A673 (cell line): ENCODE measurements at regions not wholly inside any gene's neighbourhood (a gene's known extent, or its start where the extent isn't known, plus 50 kb on each side); places are given as distances from the start of the nearest gene placed in this dataset.

ENCODE experiments used
- BruUV-seq: library from RNA; stranded (reverse); fragments of 400-500 nt; replicated peaks from 2 replicates; lab custom pipeline; 2021; lab: Mats Ljungman, UMichigan
- CTCF ChIA-PET: fragments of 300-600 bp; sonication (Branson Sonifier 250); formaldehyde crosslinking; loops from one replicate; lab custom pipeline; 2022; ENCODE audit warnings: antibody characterized with exemption; lab: Charles Lee
- POLR2A ChIA-PET: fragments of 300-600 bp; sonication (Branson Sonifier 250); formaldehyde crosslinking; loops from one replicate; lab custom pipeline; 2022; ENCODE audit warnings: antibody characterized with exemption; ENCODE audit not compliant: low non-redundant PET; lab: Charles Lee
- DNase-seq: peaks from one replicate; pipeline ENCODE4 v3.0.0-alpha.2; 2015; ENCODE audit warnings: low spot score
- H3K27ac ChIP-seq: fragments of 200-600 bp; sonication (generic); 2 replicates; pipeline ENCODE4 v1.5.1; 2016; ENCODE audit warnings: mixed run types, low read depth, mild to moderate bottlenecking, mixed read lengths, antibody characterized with exemption, low read length; ENCODE audit not compliant: poor library complexity, severe bottlenecking
- H3K27me3 ChIP-seq: fragments of 200-600 bp; sonication (generic); replicated peaks from 2 replicates; pipeline ENCODE4 v1.6.1; 2017; ENCODE audit warnings: mixed run types, low read depth, mild to moderate bottlenecking, mixed read lengths, antibody characterized with exemption, low read length; ENCODE audit not compliant: insufficient read depth, poor library complexity
- H3K36me3 ChIP-seq: fragments of 200-600 bp; sonication (generic); 2 replicates; pipeline ENCODE4 v1.6.1; 2016; ENCODE audit warnings: mixed run types, mild to moderate bottlenecking, mixed read lengths, antibody characterized with exemption, low read length; ENCODE audit not compliant: insufficient read depth, poor library complexity, severe bottlenecking
- H3K4me1 ChIP-seq: fragments of 200-600 bp; sonication (generic); 2 replicates; pipeline ENCODE4 v1.6.1; 2017; ENCODE audit warnings: mixed run types, mild to moderate bottlenecking, mixed read lengths, antibody characterized with exemption, low read length; ENCODE audit not compliant: insufficient read depth, poor library complexity, severe bottlenecking
- H3K4me3 ChIP-seq: fragments of 200-600 bp; sonication (generic); 2 replicates; pipeline ENCODE4 v1.5.1; 2016; ENCODE audit warnings: low read depth, mixed run types, mild to moderate bottlenecking, mixed read lengths, low read length; ENCODE audit not compliant: poor library complexity, severe bottlenecking
- H3K9me3 ChIP-seq: fragments of 200-600 bp; sonication (generic); 2 replicates; pipeline ENCODE4 v1.6.1; 2016; ENCODE audit warnings: mixed run types, low read depth, mild to moderate bottlenecking, mixed read lengths, antibody characterized with exemption, low read length; ENCODE audit not compliant: poor library complexity, severe bottlenecking
- CTCF ChIP-seq: fragments of 300-800, 200-600 bp; sonication (generic); conservative IDR thresholded peaks from 2 replicates; pipeline ENCODE4 v1.5.1; 2017; ENCODE audit warnings: low read depth, mild to moderate bottlenecking, antibody characterized with exemption, low read length, moderate library complexity, mixed read lengths
- EZH2 ChIP-seq: fragments of 200-600 bp; sonication (generic); IDR thresholded peaks from 2 replicates; pipeline ENCODE4 v1.6.1; 2017; ENCODE audit warnings: borderline replicate concordance, low read depth, mild to moderate bottlenecking, mixed read lengths, antibody characterized with exemption, low read length; ENCODE audit not compliant: poor library complexity, severe bottlenecking
- intact Hi-C: fragments of 100-400 bp; cut with micrococcal nuclease; formaldehyde crosslinking; loops from one replicate; pipeline ENCODE4 v1.10.0; 2022; ENCODE audit not compliant: unreplicated experiment

- Histone ChIP-seq H3K9me3 (no peaks in the 10 kb centered on the region), H3K36me3 (no peaks in the 10 kb centered on the region), H3K27me3 (no peaks in the 10 kb centered on the region), H3K4me3 (no peak overlapping the region), H3K4me1 (no peaks in the 10 kb centered on the region), H3K27ac (no peak overlapping the region)
- BruUV-seq: no TSS peak
- DNase-seq: no peak
- ChIA-PET POLR2A (no interaction called here), CTCF (no interaction called here)
- intact Hi-C loops: no loop called here
- TF ChIP-seq CTCF (no peak), EZH2 (no peak)
These were observed 408.1 kb downstream of the HTR1A start for GRCh38 chr5:63554191-63554590.

GRCh38 chr5:63553073-63553472 lies 409.2 kb downstream of the HTR1A start:
- H3K4me3 ChIP-seq: no peak overlapping the region
- ChIA-PET POLR2A (no interaction called here), CTCF (no interaction called here)
- no peak for DNase-seq
- no peaks in the 10 kb centered on the region for H3K36me3 ChIP-seq
- H3K4me1 ChIP-seq: no peaks in the 10 kb centered on the region
- intact Hi-C loops: no loop called here
- no peaks in the 10 kb centered on the region for H3K9me3 ChIP-seq
- BruUV-seq: no TSS peak
- no peaks in the 10 kb centered on the region for H3K27me3 ChIP-seq
- TF ChIP-seq CTCF (no peak), EZH2 (no peak)
- H3K27ac ChIP-seq: no peak overlapping the region

- ChIA-PET CTCF (no interaction called here), POLR2A (no interaction called here)
- no TSS peak for BruUV-seq
- no peak overlapping the region for H3K27ac ChIP-seq
- no peak for DNase-seq
- no peak overlapping the region for H3K4me3 ChIP-seq
- intact Hi-C loops: no loop called here
- no peak for TF ChIP-seq EZH2
- no peak for TF ChIP-seq CTCF
- no peaks in the 10 kb centered on the region for H3K36me3 ChIP-seq
- no peaks in the 10 kb centered on the region for H3K27me3 ChIP-seq
- no peaks in the 10 kb centered on the region for H3K4me1 ChIP-seq
- no peaks in the 10 kb centered on the region for H3K9me3 ChIP-seq
These were observed 426.2 kb downstream of the HTR1A start for GRCh38 chr5:63535840-63536602.
